IgD-negative memory B cell (primary cell): ENCODE measurements at regions not wholly inside any gene's neighbourhood (a gene's known extent, or its start where the extent isn't known, plus 50 kb on each side); places are given as distances from the start of the nearest gene placed in this dataset.

Experiments
- H3K27ac Mint-ChIP-seq, 3 donors: one replicate each; pipeline ENCODE4 v1.8.0; 2020 to 2022; ENCODE audit warnings: mild to moderate bottlenecking in 3 of 3, mixed read lengths in 3 of 3, moderate library complexity in 1 of 3
- H3K27me3 Mint-ChIP-seq: one replicate; pipeline ENCODE4 v1.8.0; 2021; ENCODE audit warnings: mixed read lengths
- H3K36me3 Mint-ChIP-seq: one replicate; pipeline ENCODE4 v1.8.0; 2020; ENCODE audit warnings: mild to moderate bottlenecking, mixed read lengths
- H3K4me1 Mint-ChIP-seq, 3 donors: one replicate each; pipeline ENCODE4 v1.8.0; 2020 to 2022; ENCODE audit warnings: mixed read lengths in 3 of 3, mild to moderate bottlenecking in 1 of 3
- H3K4me3 Mint-ChIP-seq, 4 donors: one replicate each; pipeline ENCODE4 v1.8.0; 2020 to 2022; ENCODE audit warnings: mild to moderate bottlenecking in 4 of 4, mixed read lengths in 4 of 4, moderate library complexity in 3 of 4
- H3K9me3 Mint-ChIP-seq, 3 donors: one replicate each; pipeline ENCODE4 v1.8.0; 2020 to 2021; ENCODE audit warnings: mixed read lengths in 3 of 3, mild to moderate bottlenecking in 1 of 3

DNA sequence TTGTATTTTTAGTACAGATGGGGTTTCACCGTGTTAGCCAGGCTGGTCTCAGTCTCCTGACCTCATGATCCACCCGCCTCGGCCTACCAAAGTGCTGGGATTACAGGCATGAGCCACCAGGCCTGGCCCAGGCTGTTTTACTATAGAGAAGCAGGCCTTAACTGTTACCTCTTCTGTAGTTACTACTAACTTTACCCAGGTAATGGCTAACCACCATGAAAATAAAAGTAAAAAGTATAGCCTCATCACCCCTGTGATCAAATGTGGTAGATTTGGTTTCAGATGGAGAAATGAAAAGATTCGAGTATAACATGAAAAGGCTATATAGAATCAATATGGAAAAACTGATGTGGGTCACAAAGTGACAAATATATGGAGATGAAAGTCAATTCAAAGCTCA is 210.1 kb downstream of the CD47 start:
- H3K27ac Mint-ChIP-seq: no peak overlapping the region
- no peaks in the 10 kb centered on the region for H3K36me3 Mint-ChIP-seq
- no peak overlapping the region for H3K4me3 Mint-ChIP-seq
- H3K4me1 Mint-ChIP-seq: no peaks in the 10 kb centered on the region
- no peaks in the 10 kb centered on the region for H3K27me3 Mint-ChIP-seq
- H3K9me3 Mint-ChIP-seq: no peaks in the 10 kb centered on the region

DNA sequence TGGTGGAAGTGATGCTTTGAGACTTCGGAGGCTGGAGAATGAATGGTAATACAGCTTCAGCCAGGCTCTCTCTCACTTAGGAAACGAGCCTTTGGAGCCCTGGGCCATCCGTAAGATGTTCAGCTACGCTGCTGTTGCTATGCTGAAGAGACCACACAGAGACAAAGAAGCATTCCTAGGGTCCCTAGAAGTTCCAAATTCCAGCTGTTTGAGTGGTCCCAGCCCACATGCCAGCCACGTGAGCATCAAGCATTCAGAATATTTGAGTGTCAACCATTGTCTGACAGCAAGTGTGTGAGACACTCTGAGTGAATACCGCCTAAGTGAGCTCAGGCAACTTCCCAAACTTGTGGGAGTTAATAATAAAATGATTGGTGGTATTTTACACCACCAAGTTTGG is 212.9 kb downstream of the CD47 start:
- Mint-ChIP-seq H3K27ac (no peak overlapping the region), H3K36me3 (no peaks in the 10 kb centered on the region), H3K4me3 (no peak overlapping the region), H3K4me1 (no peaks in the 10 kb centered on the region), H3K27me3 (no peaks in the 10 kb centered on the region), H3K9me3 (no peaks in the 10 kb centered on the region)

DNA sequence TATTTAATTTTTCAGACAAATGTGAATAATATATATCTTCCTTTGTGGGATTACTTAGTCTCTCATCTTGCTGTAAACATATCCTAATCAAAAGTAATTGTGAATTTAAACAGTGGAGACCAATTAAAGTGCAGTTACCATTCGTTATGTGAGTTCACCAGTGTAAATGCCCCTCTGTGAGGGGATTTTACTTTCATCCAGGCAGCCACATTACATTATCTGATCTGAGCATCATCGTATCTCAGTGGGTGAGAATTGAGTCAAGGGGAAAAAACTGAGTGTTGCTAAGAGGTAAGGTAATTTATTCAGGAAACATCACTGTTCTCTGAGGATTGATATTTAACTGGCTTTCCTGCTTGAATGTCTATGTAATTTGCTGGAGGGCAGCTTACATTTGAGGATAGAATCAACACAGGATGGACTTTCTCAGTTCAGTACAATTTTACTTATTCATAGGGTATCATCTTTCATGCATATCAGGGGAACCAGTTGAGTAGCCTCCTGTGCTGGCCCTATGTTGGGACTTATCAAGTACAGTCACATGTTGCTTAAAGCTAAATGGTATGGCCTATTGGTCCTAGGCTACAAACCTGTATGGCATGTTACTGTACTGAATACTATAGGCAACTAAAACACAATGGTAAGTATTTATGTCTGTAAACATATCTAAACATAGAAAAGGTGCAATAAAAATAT is 219.7 kb downstream of the CD47 start:
- no peaks in the 10 kb centered on the region for H3K9me3 Mint-ChIP-seq
- no peaks in the 10 kb centered on the region for H3K4me1 Mint-ChIP-seq
- no peak overlapping the region for H3K27ac Mint-ChIP-seq
- no peaks in the 10 kb centered on the region for H3K27me3 Mint-ChIP-seq
- no peak overlapping the region for H3K4me3 Mint-ChIP-seq
- H3K36me3 Mint-ChIP-seq: no peaks in the 10 kb centered on the region

DNA sequence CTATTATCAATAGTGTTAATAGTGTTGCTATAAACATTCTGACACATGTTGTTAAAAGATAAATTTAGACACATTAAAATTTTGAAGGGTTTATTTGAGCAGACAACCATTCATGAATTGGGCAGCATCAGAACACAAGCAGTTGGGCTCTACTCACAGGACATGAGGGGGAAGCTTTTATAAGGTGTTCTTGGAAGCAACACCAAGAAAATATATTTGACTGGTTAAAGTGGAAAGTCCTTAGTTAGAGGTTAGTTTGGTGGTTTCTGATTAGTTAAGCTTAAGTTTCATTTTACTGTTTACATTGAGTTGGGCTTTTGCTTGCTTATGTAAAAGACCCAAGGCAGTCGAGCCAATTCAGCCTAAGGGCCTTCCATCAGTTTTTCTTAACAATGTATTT is 220.7 kb downstream of the CD47 start:
- no peaks in the 10 kb centered on the region for H3K27me3 Mint-ChIP-seq
- H3K9me3 Mint-ChIP-seq: no peaks in the 10 kb centered on the region
- no peak overlapping the region for H3K4me3 Mint-ChIP-seq
- no peak overlapping the region for H3K27ac Mint-ChIP-seq
- H3K36me3 Mint-ChIP-seq: no peaks in the 10 kb centered on the region
- H3K4me1 Mint-ChIP-seq: no peaks in the 10 kb centered on the region

DNA sequence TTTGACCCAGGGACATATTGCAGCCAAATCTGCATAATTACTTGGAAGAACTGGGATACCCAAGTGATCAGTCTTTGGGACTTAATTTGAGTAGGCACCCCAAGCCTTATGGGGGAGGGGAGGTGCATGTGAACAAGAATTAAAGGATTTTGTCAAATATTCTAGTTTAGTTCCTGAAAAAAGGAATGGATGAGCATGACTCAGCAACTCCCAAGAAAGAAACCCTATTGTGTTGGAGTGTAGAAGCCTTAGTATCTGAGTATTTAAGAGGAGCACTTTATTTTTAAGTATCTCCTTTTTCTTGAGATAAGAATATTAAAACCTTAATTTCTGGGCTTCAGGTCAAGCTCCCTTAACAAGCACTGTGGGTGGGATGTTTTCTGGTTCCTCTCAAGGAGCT is 222.4 kb downstream of the CD47 start:
- H3K36me3 Mint-ChIP-seq: no peaks in the 10 kb centered on the region
- H3K4me1 Mint-ChIP-seq: no peaks in the 10 kb centered on the region
- H3K27ac Mint-ChIP-seq: no peak overlapping the region
- H3K4me3 Mint-ChIP-seq: no peak overlapping the region
- no peaks in the 10 kb centered on the region for H3K27me3 Mint-ChIP-seq
- H3K9me3 Mint-ChIP-seq: no peaks in the 10 kb centered on the region

DNA sequence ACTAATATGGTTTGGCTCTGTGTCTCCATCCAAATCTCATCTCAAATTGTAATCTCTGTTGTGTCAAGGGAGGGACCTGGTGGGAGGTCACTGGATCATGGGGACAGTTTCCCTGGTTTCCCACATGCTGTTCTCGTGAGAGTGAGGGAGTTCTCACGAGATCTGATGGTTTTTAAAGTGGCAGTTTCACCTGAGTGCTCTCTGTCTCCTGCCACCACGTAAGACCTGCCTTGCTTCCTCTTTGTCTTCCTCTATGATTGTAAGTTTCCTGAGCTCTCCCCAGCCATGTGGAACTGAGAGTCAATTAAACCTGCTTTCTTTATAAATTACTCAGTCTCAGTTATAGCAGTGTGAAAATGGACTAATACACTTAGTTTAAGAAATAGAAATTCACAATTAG is 228.9 kb downstream of the CD47 start:
- Mint-ChIP-seq H3K27ac (peak overlapping the region in 1 of 3 donors; percentile 81), H3K27me3 (no peaks in the 10 kb centered on the region), H3K36me3 (no peaks in the 10 kb centered on the region), H3K9me3 (no peaks in the 10 kb centered on the region), H3K4me1 (peaks cover 7 to 12% (median 8%) of the 10 kb centered on the region in 3 donors), H3K4me3 (peak overlapping the region in 1 of 4 donors; percentile 85)

DNA sequence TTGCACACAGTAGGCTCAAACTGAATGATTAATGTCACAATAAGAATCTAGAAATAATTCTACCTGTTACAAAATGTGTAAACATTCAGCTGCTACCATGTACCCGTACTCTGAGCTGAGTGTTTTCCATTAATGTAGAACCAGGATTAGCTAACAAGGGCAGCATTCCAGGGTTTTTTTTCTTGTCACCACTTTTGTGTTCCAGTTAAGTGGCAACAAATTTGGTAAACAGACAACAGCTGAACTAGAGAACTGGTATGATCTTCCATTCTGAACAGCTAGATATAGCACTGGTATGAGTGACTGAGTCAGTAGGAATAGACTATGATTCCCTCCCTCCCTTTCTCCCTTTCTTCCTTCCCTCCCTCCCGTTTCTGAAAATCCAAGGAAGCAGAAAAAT is 229.4 kb downstream of the CD47 start:
- Mint-ChIP-seq H3K4me1 (peaks cover 7 to 12% (median 8%) of the 10 kb centered on the region in 3 donors), H3K27ac (peak overlapping the region in 1 of 3 donors; percentile 81), H3K27me3 (no peaks in the 10 kb centered on the region), H3K4me3 (peak overlapping the region in 1 of 4 donors; percentile 85), H3K9me3 (no peaks in the 10 kb centered on the region), H3K36me3 (no peaks in the 10 kb centered on the region)
